ENCODE measurements at regions not wholly inside any gene's neighbourhood (a gene's known extent, or its start where the extent isn't known, plus 50 kb on each side); places are given as distances from the start of the nearest gene placed in this dataset.

DNA sequence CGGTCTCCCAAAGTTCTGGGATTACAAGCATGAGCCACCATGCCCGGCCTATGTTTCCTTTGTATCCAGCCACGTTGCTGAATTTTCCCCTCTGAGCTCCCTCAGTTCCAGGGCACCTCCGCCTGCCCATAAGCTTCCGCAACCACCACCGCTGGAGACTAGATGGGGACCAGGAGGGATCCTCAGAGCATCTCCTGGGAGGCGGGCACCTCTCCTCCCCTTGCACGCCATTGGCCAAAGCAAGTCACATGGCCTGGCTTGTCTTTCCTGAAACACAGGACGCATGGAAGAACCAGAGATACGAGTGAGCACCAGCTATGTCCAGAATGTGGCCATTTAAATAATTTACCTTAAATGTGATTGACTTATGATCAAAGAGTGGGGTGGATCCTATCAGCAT is 388.3 kb downstream of the BRD1 start:
- Histone ChIP-seq H3K27me3 (replicated peaks; ENCODE audit: control insufficient read depth, insufficient read depth, low read length) (no peaks in the 10 kb centered on the region), H3K36me3 (ENCODE audit: control insufficient read depth, insufficient read depth, low read length) (no peaks in the 10 kb centered on the region)

DNA sequence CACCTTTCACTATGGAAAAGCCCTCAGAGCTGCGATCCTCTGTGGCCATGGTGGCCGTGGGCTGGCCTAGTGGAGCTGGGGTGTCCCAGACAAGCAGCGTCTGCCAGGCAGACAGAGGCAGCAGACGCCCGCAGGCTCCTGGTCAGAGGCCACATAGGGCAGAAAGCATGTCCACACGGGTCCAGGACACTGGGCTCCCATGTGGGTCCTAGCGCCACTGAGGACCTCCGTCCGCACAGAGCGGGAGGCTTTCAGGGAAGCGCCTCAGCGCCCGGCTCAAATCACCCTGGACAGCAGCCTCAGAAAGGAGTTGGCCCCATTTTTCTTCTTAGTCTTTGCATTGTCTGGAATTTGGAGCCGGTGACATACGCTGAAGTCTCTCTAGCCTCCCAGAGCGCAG is 389.7 kb downstream of the BRD1 start:
- no peaks in the 10 kb centered on the region for H3K36me3 ChIP-seq (ENCODE audit: control insufficient read depth, insufficient read depth, low read length)
- DNase-seq (ENCODE audit: extremely low read depth, insufficient read length): no peak
- TF ChIP-seq, protein P1, sequence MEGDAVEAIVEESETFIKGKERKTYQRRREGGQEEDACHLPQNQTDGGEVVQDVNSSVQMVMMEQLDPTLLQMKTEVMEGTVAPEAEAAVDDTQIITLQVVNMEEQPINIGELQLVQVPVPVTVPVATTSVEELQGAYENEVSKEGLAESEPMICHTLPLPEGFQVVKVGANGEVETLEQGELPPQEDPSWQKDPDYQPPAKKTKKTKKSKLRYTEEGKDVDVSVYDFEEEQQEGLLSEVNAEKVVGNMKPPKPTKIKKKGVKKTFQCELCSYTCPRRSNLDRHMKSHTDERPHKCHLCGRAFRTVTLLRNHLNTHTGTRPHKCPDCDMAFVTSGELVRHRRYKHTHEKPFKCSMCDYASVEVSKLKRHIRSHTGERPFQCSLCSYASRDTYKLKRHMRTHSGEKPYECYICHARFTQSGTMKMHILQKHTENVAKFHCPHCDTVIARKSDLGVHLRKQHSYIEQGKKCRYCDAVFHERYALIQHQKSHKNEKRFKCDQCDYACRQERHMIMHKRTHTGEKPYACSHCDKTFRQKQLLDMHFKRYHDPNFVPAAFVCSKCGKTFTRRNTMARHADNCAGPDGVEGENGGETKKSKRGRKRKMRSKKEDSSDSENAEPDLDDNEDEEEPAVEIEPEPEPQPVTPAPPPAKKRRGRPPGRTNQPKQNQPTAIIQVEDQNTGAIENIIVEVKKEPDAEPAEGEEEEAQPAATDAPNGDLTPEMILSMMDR (IDR thresholded peaks at IDR 0.05; ENCODE audit: insufficient read depth, low read length, poor library complexity, severe bottlenecking): no peak
- no peak overlapping the region for H3K4me3 ChIP-seq (replicated peaks; ENCODE audit: low read depth, low read length)
- H3K27me3 ChIP-seq (replicated peaks; ENCODE audit: control insufficient read depth, insufficient read depth, low read length): no peaks in the 10 kb centered on the region

More for the DNA sequence above, 388.3 kb downstream of the BRD1 start:
- TF ChIP-seq, protein P1 (IDR thresholded peaks at IDR 0.05; ENCODE audit: insufficient read depth, low read length, poor library complexity, severe bottlenecking): no peak
- no peak overlapping the region for H3K4me3 ChIP-seq (replicated peaks; ENCODE audit: low read depth, low read length)
- DNase-seq (ENCODE audit: extremely low read depth, insufficient read length): no peak

DNA sequence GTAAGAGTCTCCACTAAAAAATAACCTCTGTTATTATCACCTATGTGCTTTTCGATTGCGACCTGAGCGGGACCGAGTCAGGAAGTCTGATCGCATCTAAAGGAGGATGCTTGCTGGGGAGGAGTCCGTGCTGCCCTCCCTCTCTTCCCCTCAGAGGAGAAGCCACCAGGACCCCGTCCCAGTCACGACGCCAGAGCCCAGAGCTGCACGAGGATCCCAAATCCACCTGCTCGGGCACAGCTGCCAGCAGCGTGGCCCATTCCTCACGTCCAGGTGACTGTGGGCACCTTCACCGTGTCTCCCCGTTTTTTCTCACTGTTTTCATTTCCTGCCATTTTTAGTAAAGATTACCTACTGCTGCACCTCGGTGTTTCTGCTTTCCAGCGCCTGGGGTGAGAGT is 390.3 kb downstream of the BRD1 start:
- Histone ChIP-seq H3K36me3 (ENCODE audit: control insufficient read depth, insufficient read depth, low read length) (no peaks in the 10 kb centered on the region), H3K4me3 (replicated peaks; ENCODE audit: low read depth, low read length) (no peak overlapping the region), H3K27me3 (replicated peaks; ENCODE audit: control insufficient read depth, insufficient read depth, low read length) (no peaks in the 10 kb centered on the region; the same call in 1 of the 2 replicates)
- DNase-seq (ENCODE audit: extremely low read depth, insufficient read length): no peak
- TF ChIP-seq, protein P1 (IDR thresholded peaks at IDR 0.05; ENCODE audit: insufficient read depth, low read length, poor library complexity, severe bottlenecking): no peak

DNA sequence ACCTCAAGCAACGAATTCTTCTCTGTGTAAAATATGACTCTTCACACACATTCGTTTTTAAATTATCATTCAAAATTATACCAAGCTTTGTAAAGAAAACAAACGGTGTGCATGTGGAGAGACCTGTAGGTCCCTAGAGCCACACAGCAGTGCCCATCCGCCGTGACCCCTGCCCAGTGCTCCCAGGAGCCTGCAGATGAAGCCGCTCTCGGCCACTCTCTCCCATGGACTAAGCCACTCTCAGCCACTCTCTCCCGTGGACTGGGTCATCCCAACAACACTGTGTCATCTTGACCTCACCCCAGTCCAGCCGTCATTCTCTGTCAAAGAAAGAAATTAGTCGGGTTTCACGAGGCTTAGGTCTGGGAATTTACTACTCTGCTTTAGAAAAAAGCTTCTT is 391.6 kb downstream of the BRD1 start:
- no peaks in the 10 kb centered on the region for H3K36me3 ChIP-seq (ENCODE audit: control insufficient read depth, insufficient read depth, low read length)
- H3K4me3 ChIP-seq (replicated peaks; ENCODE audit: low read depth, low read length): no peak overlapping the region
- no peaks in the 10 kb centered on the region; the same call in 1 of the 2 replicates for H3K27me3 ChIP-seq (replicated peaks; ENCODE audit: control insufficient read depth, insufficient read depth, low read length)
- no peak for DNase-seq (ENCODE audit: extremely low read depth, insufficient read length)
- TF ChIP-seq, protein P1 (IDR thresholded peaks at IDR 0.05; ENCODE audit: insufficient read depth, low read length, poor library complexity, severe bottlenecking): no peak

DNA sequence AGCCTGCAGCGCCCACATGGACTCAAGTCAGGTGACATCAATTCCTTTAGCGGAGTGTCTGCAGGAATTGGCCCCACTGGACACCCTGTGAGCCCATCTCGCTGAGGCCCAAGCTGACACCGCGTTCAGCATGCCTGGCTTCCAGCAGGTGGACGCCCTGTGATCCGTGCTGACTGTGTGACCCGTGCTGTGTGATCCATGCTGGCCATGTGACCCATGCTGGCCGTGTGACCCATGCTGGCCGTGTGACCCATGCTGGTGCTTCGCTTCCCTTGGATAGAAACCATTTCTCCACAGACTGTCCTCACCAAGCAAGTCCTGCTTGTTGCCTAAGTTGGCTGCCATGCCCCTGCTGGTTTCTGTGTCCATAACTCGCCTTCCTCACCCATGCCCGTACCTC is 392.1 kb downstream of the BRD1 start:
- DNase-seq (ENCODE audit: extremely low read depth, insufficient read length): no peak
- TF ChIP-seq, protein P1 (IDR thresholded peaks at IDR 0.05; ENCODE audit: insufficient read depth, low read length, poor library complexity, severe bottlenecking): no peak
- no peaks in the 10 kb centered on the region; the same call in 1 of the 2 replicates for H3K27me3 ChIP-seq (replicated peaks; ENCODE audit: control insufficient read depth, insufficient read depth, low read length)
- H3K4me3 ChIP-seq (replicated peaks; ENCODE audit: low read depth, low read length): no peak overlapping the region
- H3K36me3 ChIP-seq (ENCODE audit: control insufficient read depth, insufficient read depth, low read length): no peaks in the 10 kb centered on the region
